ENCODE measurements at regions not wholly inside any gene's neighbourhood (a gene's known extent, or its start where the extent isn't known, plus 50 kb on each side); places are given as distances from the start of the nearest gene placed in this dataset.

DNA sequence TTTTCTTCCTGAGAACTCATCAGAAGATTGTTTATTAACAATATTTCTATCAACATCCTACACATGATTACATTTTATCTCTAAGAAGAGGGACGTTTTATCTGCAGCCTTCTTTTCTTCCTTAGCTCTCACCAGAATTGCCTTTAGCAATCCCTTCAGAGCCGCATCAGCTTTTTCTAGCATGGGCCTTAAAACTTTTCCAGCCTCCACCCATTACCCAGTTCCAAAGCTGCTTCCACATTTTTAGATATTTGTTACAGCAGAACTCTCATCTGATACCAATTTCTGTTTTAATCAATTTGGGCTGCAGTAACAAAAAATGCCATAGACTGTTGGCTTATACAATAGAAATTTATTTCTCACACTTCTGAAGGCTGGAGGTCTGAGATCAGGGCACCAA is 281.5 kb downstream of the THBS2 start:
- TF ChIP-seq CTCF (IDR thresholded peaks at IDR 0.05; ENCODE audit: control extremely low read depth, extremely low read depth, low read depth, missing control alignments) = no peak
- POLR2A ChIA-PET = no interaction called here
- CTCF ChIA-PET = no interaction called here
- DNase-seq (ENCODE audit: extremely low spot score) = no peak

DNA sequence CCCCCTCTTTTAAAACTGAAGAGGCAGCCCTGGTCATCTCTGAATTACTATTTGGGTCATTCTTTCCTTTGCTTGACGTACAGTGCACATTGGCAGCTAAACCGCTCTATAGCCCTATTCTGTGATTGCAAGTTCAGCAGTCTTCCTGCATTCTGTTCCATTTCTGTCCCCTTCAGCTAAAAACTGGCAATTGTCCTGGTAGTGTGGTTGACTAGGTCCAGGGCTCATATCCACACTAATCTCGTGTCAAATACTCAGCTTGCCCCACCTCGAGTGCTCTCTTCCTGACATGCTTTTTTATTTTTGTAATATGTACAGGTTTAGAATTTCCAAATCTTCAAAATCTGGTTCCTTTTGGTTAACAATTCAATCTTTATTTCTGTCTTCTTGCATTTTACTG is 282.1 kb downstream of the THBS2 start:
- no peak for TF ChIP-seq CTCF (IDR thresholded peaks at IDR 0.05; ENCODE audit: control extremely low read depth, extremely low read depth, low read depth, missing control alignments)
- CTCF ChIA-PET = no interaction called here
- no peak for DNase-seq (ENCODE audit: extremely low spot score)
- POLR2A ChIA-PET = no interaction called here

DNA sequence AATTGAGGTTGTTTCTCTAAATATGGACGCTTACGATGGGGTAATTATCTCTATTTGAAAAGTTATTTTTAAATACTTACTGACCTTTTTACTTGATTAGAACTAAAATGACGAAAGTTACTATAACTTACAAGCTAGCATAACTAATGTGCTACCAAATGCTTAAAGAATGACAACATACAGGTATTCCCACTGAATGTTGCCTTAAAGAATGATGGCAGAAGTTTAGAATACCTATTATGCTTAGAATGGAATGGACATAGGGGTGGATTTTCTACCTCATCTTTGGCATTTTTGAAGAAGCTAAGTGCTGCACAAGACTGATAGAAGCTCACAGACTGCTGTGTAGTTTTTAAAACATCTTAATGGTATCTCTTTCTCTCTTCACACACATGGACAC is 284.8 kb downstream of the THBS2 start:
- DNase-seq (ENCODE audit: extremely low spot score) = no peak
- no peak for TF ChIP-seq CTCF (IDR thresholded peaks at IDR 0.05; ENCODE audit: control extremely low read depth, extremely low read depth, low read depth, missing control alignments)
- ChIA-PET POLR2A (no interaction called here), CTCF (no interaction called here)

GRCh38 chr6:168968228-168968627 is 285.4 kb downstream of the THBS2 start:
- POLR2A ChIA-PET = no interaction called here
- no peak for DNase-seq (ENCODE audit: extremely low spot score)
- no peak for TF ChIP-seq CTCF (IDR thresholded peaks at IDR 0.05; ENCODE audit: control extremely low read depth, extremely low read depth, low read depth, missing control alignments)
- CTCF ChIA-PET = no interaction called here

GRCh38 chr6:168967281-168967925 is 286.2 kb downstream of the THBS2 start:
- no peak for DNase-seq (ENCODE audit: extremely low spot score)
- no peak for TF ChIP-seq CTCF (IDR thresholded peaks at IDR 0.05; ENCODE audit: control extremely low read depth, extremely low read depth, low read depth, missing control alignments)
- ChIA-PET POLR2A (no interaction called here), CTCF (no interaction called here)

DNA sequence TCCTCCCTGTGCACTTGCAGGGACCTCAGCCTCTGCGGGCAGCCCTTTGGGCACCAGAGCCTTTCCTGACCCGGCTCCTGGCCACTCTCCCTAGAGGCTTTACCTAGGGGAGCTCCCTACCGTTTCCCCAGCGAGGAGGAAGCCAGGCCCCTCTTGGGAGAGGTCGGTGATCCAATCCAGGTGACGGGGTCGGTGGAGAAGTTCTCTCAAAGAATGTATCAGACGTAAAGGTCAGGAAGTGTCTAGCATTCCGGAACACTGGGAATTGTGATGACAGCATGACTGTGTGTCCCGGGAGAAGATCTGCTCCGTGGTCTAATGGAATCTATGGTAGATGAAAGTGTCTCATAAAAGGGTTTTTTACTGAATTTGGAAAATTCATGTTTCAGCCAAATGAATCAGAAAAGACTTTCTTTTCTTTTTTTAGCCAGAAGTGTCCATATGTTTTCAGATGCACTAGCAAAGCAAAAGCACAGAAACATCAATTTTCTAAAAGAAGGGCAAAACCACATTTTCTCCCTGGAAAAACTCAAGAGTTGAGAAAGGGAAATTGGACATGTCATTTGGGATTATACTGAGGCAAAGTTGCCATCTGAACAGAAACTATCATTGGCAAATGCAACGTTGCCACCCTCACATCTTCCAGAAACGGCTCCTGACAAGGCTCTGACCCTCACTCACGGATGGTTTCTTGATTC is 289.4 kb downstream of the THBS2 start:
- ChIA-PET POLR2A (no interaction called here), CTCF (interaction anchor here (1.2 kb wide), 1 partner anchor 7 kb away, joined by 3 read pairs; no protein-coding TSS in a partner anchor)

More for the DNA sequence above, 289.4 kb downstream of the THBS2 start:
- TF ChIP-seq CTCF (IDR thresholded peaks at IDR 0.05; ENCODE audit: control extremely low read depth, extremely low read depth, low read depth, missing control alignments) = no peak
- no peak for DNase-seq (ENCODE audit: extremely low spot score)

Data from GM10248 (cell line).